SW480 (cell line): ENCODE measurements at regions not wholly inside any gene's neighbourhood (a gene's known extent, or its start where the extent isn't known, plus 50 kb on each side); places are given as distances from the start of the nearest gene placed in this dataset.
"Not testable (repeated sequence)": the region's sequence is repeated elsewhere in the genome, so short reads cannot be mapped to it uniquely, and the experiment has no call there.

ENCODE experiments used
- DNase-seq: peaks from one replicate; pipeline ENCODE4 v3.0.0-alpha.2; 2016; ENCODE audit warnings: low spot score

DNA sequence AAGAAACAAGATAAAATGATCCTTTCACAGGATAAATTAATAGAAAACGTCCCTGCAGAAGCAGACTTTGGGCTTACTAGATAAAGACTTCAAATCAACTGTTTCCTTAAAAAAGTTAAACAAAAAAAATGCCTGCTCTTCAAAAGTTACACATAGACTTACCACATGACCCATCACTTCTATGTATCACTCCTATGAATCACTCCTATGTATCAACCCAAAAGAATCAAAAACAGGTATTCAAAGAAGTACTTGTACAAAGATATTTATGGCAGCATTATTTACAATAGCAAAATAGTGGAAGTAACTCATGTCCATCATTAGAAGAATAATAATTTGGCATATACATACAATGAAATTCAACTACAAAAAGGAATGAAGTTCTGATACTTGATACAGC lies 56.3 kb upstream of the PRDM9 start:
- no peak for DNase-seq

DNA sequence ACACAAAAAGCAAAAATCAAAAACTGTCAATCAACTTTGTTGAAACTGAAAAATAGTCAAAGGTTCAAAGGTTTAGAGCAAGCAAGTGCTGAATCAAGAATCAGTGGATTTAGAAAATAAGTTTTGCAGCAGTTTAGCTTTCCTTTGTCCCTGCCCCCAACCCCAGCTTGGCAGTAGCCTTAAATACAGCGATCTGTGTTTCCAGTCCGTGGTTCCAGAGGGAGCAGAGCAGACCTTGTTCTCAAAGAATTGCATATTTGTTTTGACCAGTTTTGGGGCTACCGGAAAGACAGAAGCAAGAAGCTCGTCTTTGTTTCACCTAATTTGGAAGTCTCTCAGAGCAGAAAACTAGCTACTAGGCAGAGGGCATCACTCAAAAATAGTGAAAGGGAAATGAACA lies 57.2 kb upstream of the PRDM9 start:
- no peak for DNase-seq

GRCh38 chr5:23448627-23449026 lies 58.8 kb upstream of the PRDM9 start:
- DNase-seq, result no peak

DNA sequence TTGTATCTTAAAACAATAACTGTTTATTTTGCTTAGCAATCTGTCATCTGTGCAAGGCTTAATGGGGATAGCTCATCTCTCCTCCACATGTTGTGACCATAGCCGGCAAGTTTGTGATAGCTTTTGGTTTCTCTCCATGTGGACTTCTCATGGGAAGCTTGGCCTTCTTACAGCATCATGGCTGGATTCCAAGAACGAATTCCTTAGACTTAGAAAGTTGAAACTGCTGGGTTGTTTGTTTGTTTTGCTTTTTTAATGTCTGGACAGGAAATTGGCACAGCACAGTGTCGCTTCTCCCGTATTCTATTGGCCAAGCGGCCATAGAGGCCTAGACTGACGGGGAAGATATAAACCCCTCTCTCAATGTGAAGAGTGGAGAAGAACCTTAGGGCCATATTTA lies 61.0 kb upstream of the PRDM9 start:
- DNase-seq, result no peak

GRCh38 chr5:23445573-23445972 lies 61.8 kb upstream of the PRDM9 start:
- DNase-seq, result no peak

DNA sequence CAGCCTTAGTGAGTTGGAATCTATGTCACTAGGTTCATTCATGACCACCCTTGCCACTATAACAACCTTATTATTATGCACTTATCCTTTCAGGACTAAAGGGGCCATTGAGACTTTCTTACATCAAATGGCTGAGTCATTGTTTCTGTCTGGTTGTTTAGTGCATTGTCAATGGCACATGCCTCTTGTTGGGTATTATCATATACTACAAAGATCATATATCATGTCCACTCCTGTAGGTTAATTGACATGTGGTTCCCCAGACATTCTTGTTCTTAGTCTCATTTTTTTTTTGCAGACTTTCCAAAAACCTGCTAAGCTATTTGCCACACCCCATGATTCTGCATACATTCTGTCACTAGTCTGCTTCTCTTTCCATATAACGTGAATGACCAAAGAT lies 66.7 kb upstream of the PRDM9 start:
- DNase-seq, result no peak

GRCh38 chr5:23437011-23437410 lies 70.4 kb upstream of the PRDM9 start:
- no peak for DNase-seq

DNA sequence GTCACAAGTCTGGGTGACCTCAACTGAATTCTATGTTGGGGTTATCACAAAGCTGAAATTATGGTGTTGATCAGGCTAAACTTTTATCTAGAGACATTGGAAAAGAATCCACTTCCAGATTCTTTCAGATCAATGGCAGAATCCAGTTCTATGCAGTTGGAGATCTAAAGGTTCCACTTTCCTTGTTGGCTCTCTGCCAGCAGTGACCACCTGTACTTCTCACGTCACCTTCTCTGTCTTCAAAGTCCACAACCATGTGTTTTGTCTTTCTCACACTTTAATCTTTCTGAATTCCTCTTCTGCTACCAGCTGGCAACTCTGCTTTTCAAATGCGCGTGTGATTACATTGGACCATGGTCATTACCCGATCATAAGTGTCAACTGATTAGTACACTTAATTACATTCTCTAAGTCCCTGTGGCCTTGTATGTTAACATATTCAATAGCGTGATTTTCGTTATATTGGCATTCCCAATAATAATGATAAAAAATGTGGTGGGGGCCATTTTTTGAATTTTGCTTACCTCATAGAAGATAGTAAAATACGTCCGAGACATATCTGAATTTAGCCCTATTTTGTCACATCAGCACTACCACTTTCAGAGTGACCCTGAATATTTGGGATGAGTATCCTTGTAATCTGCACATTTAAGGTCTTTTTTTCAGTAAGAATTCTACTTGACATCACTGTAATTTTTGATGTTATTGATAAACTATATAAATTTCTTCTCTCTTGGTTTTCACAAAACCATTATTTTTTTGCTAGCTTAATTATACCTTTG lies 73.7 kb upstream of the PRDM9 start:
- DNase-seq, result no peak

DNA sequence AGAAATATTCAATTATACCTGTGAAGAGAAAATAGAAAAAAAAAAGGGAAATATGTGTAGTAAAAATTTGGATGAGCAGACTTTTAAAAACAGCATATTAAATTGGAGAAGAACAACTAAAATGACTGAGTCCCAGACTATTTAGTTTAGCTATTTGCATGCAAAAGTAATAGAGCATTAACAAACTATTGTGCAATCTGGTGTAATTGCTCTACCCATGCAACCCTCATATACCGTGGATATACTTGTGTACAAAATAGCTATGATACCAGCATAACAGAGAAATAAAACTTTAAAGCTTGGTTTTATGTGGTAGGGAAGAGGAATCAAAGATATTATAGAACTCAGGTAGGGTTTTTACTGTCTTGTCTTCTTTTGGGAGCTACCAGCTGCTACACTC lies 78.7 kb upstream of the PRDM9 start:
- no peak for DNase-seq

- DNase-seq, result not testable (repeated sequence)
Observed at GRCh38 chr5:23420214-23420613, 87.2 kb upstream of the PRDM9 start.

- no peak for DNase-seq
Observed at GRCh38 chr5:23419115-23419514, 88.3 kb upstream of the PRDM9 start.

DNA sequence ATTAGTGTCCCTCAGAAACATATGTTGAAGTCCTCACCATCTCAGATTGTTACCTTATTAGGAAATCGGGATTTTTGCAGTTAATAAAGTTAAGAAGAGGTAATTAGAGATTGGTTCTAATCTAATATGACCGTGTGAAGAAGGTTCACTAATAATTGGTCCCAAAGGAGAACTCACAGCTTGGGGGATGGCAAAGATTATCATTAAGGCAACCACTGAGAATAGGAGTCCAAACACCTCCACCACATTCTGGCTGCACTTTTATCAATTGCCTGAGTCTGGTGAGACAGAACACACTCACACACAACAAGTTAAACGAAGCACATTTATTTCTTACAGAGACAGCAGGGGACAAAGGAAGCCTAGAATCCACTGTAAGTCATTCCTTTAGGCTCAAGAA lies 94.9 kb upstream of the PRDM9 start:
- no peak for DNase-seq

DNA sequence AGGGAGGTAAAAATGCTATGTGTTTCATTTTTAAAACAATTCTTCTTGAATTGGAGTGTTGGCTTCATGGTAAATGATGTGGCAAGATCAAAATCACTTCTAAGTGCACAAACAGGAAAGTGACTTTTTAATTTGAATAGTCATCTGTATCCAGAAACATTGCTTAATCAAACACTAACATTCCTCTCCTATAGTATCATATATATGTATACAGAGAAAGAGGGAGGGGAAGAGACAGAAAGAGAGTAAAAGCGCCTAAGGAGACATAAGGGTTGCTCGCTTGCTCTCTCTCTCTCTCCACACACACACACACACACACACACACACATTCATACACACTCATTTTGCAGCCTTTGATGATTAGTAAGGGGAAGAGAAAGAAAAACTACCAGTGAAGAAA lies 95.4 kb upstream of the PRDM9 start:
- DNase-seq, result no peak

GRCh38 chr5:23411200-23411599 lies 96.2 kb upstream of the PRDM9 start:
- DNase-seq, result no peak

GRCh38 chr5:23410775-23411174 lies 96.6 kb upstream of the PRDM9 start:
- DNase-seq, result not testable (repeated sequence)

- DNase-seq, result no peak
Observed at GRCh38 chr5:23405316-23406068, 101.9 kb upstream of the PRDM9 start.

GRCh38 chr5:23402585-23402984 lies 104.8 kb upstream of the PRDM9 start:
- DNase-seq, result no peak

DNA sequence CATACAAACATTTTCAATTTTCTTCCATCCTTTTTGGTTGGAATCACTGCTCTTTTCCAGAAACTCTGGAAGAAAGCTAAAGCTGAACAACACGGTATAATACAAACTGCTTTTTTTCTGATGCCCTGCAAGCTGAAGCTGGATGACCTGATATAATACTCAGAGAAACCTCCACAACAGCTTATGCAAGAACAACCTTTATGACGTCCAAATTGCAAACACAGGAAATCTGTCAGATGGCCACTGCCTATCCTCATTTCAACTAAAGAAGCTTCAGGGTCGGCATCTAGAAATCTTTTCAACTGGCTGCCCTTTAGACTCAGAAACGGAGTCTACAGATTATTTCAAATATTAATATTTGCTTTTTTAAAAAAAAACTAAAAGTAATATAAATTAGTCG lies 106.5 kb upstream of the PRDM9 start:
- no peak for DNase-seq

DNA sequence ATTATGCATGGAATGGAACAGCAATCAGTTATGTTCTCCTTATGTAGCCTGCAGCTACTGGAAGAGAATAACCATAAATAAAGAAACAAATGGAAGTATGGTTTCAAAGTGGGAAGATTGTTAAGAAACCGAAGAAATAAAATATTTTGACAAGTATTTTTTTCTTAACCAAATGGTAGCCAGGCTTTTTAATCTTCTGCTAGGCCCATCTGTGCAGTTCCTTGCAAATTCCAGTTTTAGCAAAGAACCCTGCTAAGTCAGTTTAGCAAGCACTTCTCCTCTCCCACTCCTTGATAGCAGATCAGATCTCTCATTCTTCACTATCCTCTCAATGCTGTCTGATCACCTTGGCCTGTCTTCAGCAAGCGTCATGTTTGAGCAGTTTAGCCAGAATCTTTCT lies 111.1 kb upstream of the PRDM9 start:
- DNase-seq, result no peak

GRCh38 chr5:23389291-23390101 lies 117.9 kb upstream of the PRDM9 start:
- DNase-seq, result no peak

DNA sequence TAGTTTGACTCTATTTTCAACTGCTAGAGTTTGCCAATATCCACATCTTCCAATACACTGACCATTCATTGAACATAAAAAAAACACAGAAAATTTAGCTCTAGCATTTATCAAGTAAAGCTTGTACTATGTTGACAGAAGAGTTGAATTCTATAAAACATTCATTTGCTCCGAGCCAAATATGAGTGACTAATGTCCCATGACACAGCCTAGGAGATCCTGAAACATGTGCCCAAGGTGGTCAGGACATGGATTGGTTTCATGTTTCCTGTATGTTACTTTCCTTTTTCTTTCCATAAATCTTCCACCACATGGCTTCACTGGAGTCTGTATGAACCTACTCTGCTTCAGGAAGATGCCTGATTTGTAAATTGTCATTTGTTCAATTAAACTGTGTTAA lies 122.4 kb upstream of the PRDM9 start:
- no peak for DNase-seq

GRCh38 chr5:23372177-23372576 lies 135.2 kb upstream of the PRDM9 start:
- DNase-seq, result no peak

DNA sequence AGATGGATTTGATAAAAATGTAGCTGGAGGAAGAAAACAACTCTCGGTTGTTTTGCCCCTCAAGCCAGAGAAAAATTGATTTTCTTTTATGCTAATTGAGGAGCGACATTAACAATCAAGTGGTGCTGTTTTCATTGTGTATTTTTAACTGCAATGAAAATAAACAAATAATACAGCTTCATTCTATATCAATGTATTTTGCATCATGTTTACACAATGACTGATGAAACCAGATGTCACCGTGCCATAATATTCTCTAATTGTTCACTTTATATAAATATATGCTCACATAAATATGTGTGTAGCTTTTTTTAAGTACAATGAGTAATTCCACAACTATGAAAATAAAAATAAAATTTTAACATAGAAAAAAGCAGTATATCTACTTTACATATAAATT lies 139.0 kb upstream of the PRDM9 start:
- DNase-seq, result no peak
